SK-N-SH (cell line): ENCODE measurements at regions not wholly inside any gene's neighbourhood (a gene's known extent, or its start where the extent isn't known, plus 50 kb on each side); places are given as distances from the start of the nearest gene placed in this dataset.
A peak's percentile ranks its signal among the peaks of the same experiment; 100 is the strongest.

Experiments used
- CTCF ChIA-PET: fragments of 300-600, 350-600 bp; formaldehyde crosslinking; extraction: SDS; loops from one replicate; lab custom pipeline; 2021; lab: Yijun Ruan, JAX
- POLR2A ChIA-PET: fragments of 350-600 bp; sonication (Branson Sonifier 250); formaldehyde crosslinking; extraction: SDS; loops from one replicate; lab custom pipeline; 2020; ENCODE audit warnings: antibody characterized with exemption, inconsistent platforms; lab: Yijun Ruan, JAX
- DNase-seq: peaks from one replicate; pipeline ENCODE4 v3.0.0; 2012
- H2AFZ ChIP-seq: fragments of 200-600 bp; sonication (generic); 2 replicates; pipeline ENCODE4 v1.8.1; 2016; ENCODE audit warnings: antibody characterized with exemption, mild to moderate bottlenecking, low read depth
- H3F3A ChIP-seq: fragments of 200-600 bp; sonication (generic); replicated peaks from 2 replicates; pipeline ENCODE3; 2016; ENCODE audit warnings: antibody characterized with exemption, mild to moderate bottlenecking; ENCODE audit not compliant: insufficient read depth
- H3K27ac ChIP-seq, 2 experiments: fragments of 200-500 bp in 1 of 2; fragments of 200-600 bp in 1 of 2; sonication (Bioruptor generic) in 1 of 2; sonication (generic), shearing (Covaris generic) in 1 of 2; 2 replicates each; pipeline versions ENCODE4 v1.5.1 to v1.6.1; 2014 to 2016; ENCODE audit warnings: low read depth in 2 of 2, inconsistent platforms in 1 of 2, low read length in 1 of 2, mild to moderate bottlenecking in 1 of 2, mixed read lengths in 1 of 2
- H3K27me3 ChIP-seq: fragments of 200-600 bp; sonication (generic), shearing (Covaris generic); 2 replicates; pipeline ENCODE4 v1.6.1; 2016; ENCODE audit warnings: mixed run types; ENCODE audit not compliant: insufficient read depth
- H3K36me3 ChIP-seq, 2 experiments: fragments of 200-500 bp in 1 of 2; fragments of 200-600 bp in 1 of 2; sonication (Bioruptor generic) in 1 of 2; sonication (generic) in 1 of 2; replicated peaks in 1 of 2; 2 replicates each; pipeline versions ENCODE3 to v1.5.1; 2014 to 2016; ENCODE audit warnings: low read length in 1 of 2, mild to moderate bottlenecking in 1 of 2; ENCODE audit not compliant: insufficient read depth in 2 of 2, control insufficient read depth in 1 of 2
- H3K4me1 ChIP-seq, 2 experiments: fragments of 200-500 bp in 1 of 2; fragments of 200-600 bp in 1 of 2; sonication (Bioruptor generic) in 1 of 2; sonication (generic), shearing (Covaris generic) in 1 of 2; 2 replicates each; pipeline versions ENCODE4 v1.5.1 to v1.6.1; 2014 to 2016; ENCODE audit warnings: low read depth in 1 of 2, low read length in 1 of 2, mixed run types in 1 of 2; ENCODE audit not compliant: insufficient read depth in 2 of 2, control insufficient read depth in 1 of 2
- H3K4me2 ChIP-seq: fragments of 200-600 bp; sonication (generic), shearing (Covaris generic); 2 replicates; pipeline ENCODE4 v1.6.1; 2017; ENCODE audit warnings: mixed run types
- H3K4me3 ChIP-seq, 2 experiments: fragments of 200-500 bp in 1 of 2; fragments of 200-600 bp in 1 of 2; sonication (Bioruptor generic) in 1 of 2; sonication (generic), shearing (Covaris generic) in 1 of 2; 2 replicates each; pipeline versions ENCODE4 v1.5.1 to v1.8.1; 2014 to 2016; ENCODE audit warnings: low read depth in 2 of 2, inconsistent platforms in 1 of 2, low read length in 1 of 2, mild to moderate bottlenecking in 1 of 2, mixed read lengths in 1 of 2, moderate library complexity in 1 of 2
- H3K79me2 ChIP-seq: fragments of 200-600 bp; sonication (generic); 2 replicates; pipeline ENCODE4 v1.8.1; 2017; ENCODE audit warnings: mild to moderate bottlenecking; ENCODE audit not compliant: insufficient read depth
- H3K9ac ChIP-seq: fragments of 200-600 bp; sonication (generic); 2 replicates; pipeline ENCODE4 v1.6.1; 2017; ENCODE audit warnings: mixed run types
- H3K9me2 ChIP-seq: fragments of 200-600 bp; sonication (generic); 2 replicates; pipeline ENCODE4 v1.6.1; 2017; ENCODE audit warnings: mixed run types
- H3K9me3 ChIP-seq: fragments of 200-600 bp; sonication (generic); 2 replicates; pipeline ENCODE4 v1.6.1; 2017; ENCODE audit warnings: mixed run types, mild to moderate bottlenecking, moderate library complexity
- H4K20me1 ChIP-seq: fragments of 200-600 bp; sonication (generic); 2 replicates; pipeline ENCODE4 v1.6.1; 2017; ENCODE audit warnings: mild to moderate bottlenecking, mixed run types; ENCODE audit not compliant: insufficient read depth
- EP300 ChIP-seq, 2 experiments: IDR thresholded peaks; 2 replicates each; pipeline versions ENCODE4 v1.4.0 to v1.6.1; 2012; ENCODE audit warnings: borderline replicate concordance in 1 of 2, low read depth in 1 of 2, low read length in 1 of 2
- FOSL2 ChIP-seq: IDR thresholded peaks from 2 replicates; pipeline ENCODE4 v1.4.0; 2012; ENCODE audit warnings: low read depth, mild to moderate bottlenecking, moderate library complexity, borderline replicate concordance
- GABPA ChIP-seq: IDR thresholded peaks from 2 replicates; pipeline ENCODE4 v1.4.0; 2012; ENCODE audit warnings: low read depth, mild to moderate bottlenecking
- JUND ChIP-seq: IDR thresholded peaks from 2 replicates; pipeline ENCODE4 v1.4.0; 2012
- NFIC ChIP-seq: IDR thresholded peaks from 2 replicates; pipeline ENCODE4 v1.4.0; 2012; ENCODE audit warnings: borderline replicate concordance
- RFX5 ChIP-seq: IDR thresholded peaks from 2 replicates; pipeline ENCODE4 v1.6.1; 2012; ENCODE audit warnings: mild to moderate bottlenecking, improper control_type of control experiment, low read length
- RXRA ChIP-seq: IDR thresholded peaks from 2 replicates; pipeline ENCODE4 v1.4.0; 2012; ENCODE audit warnings: low read depth, mild to moderate bottlenecking, borderline replicate concordance
- TAF1 ChIP-seq: IDR thresholded peaks from 2 replicates; pipeline ENCODE4 v1.6.1; 2012; ENCODE audit warnings: low read depth, mild to moderate bottlenecking, low read length, moderate library complexity, borderline replicate concordance
- TCF12 ChIP-seq: IDR thresholded peaks from 2 replicates; pipeline ENCODE4 v1.4.0; 2012
- TEAD4 ChIP-seq: IDR thresholded peaks from 2 replicates; pipeline ENCODE4 v1.4.0; 2012; ENCODE audit warnings: mild to moderate bottlenecking, borderline replicate concordance; ENCODE audit not compliant: insufficient read depth
- YY1 ChIP-seq: IDR thresholded peaks from 2 replicates; pipeline ENCODE4 v1.4.0; 2012; ENCODE audit warnings: low read depth, mild to moderate bottlenecking
- WGBS: methylation state at CpG from one replicate; pipeline ENCODE4 v1.1.6; 2017; ENCODE audit warnings: low lambda C conversion rate; 5-methylcytosine and 5-hydroxymethylcytosine counted together
- TF ChIP-seq, protein P1 (sequence below): IDR thresholded peaks from 2 replicates; pipeline ENCODE4; 2012
- TF ChIP-seq, protein P2 (sequence below): IDR thresholded peaks from 2 replicates; pipeline ENCODE4 v1.6.1; 2012; ENCODE audit warnings: mild to moderate bottlenecking, low read depth, low read length, moderate library complexity
- TF ChIP-seq, protein P3 (sequence below): fragments of 200-600 bp; sonication (generic); IDR thresholded peaks from 2 replicates; pipeline ENCODE4 v1.6.1; 2017; ENCODE audit warnings: antibody characterized with exemption, mild to moderate bottlenecking, moderate library complexity

DNA sequence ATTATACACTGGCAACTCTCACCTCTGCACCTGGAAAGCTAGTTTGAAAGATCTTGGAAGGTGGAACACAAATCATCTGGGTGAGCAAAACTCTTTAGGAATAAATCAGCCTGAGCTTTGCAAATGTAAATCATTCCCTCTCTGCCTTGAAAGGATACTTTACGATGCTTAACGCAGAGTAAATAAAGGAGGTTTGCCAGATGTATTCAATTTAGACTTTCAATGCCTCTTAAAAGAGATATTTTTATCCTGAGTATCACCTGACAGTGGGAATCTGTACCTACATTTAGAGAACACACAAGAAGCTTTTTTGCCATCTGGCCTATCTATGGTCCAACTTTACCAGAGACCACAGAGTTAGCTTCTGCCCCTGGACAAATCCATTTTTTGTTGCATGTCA is 983.2 kb upstream of the CDH2 start:
- Histone ChIP-seq H4K20me1 (no peaks in the 10 kb centered on the region), H3K9me3 (no peaks in the 10 kb centered on the region), H3K9ac (no peak overlapping the region), H3K27ac (peak overlapping the region; percentile 34 to 71; a peak in 3 of 4 replicates), H3K27me3 (no peaks in the 10 kb centered on the region), H3K4me3 (no peak overlapping the region), H3K4me1 (peaks cover 0 to 31% of the 10 kb centered on the region in 2 experiments; a peak in 3 of 4 replicates), H3K4me2 (no peak overlapping the region), H3K79me2 (no peaks in the 10 kb centered on the region; the same call in 1 of the 2 replicates), H2AFZ (no peak overlapping the region), H3K9me2 (no peaks in the 10 kb centered on the region), H3F3A (peaks cover 46% of the 10 kb centered on the region), H3K36me3 (no peaks in the 10 kb centered on the region)
- CTCF ChIA-PET: no interaction called here
- POLR2A ChIA-PET: no interaction called here
- 13% methylated on average over 2 of the region's 2 CpGs for WGBS
- DNase-seq: no peak
- peak; percentile 76 for TF ChIP-seq TCF12
- TF ChIP-seq, protein P1, sequence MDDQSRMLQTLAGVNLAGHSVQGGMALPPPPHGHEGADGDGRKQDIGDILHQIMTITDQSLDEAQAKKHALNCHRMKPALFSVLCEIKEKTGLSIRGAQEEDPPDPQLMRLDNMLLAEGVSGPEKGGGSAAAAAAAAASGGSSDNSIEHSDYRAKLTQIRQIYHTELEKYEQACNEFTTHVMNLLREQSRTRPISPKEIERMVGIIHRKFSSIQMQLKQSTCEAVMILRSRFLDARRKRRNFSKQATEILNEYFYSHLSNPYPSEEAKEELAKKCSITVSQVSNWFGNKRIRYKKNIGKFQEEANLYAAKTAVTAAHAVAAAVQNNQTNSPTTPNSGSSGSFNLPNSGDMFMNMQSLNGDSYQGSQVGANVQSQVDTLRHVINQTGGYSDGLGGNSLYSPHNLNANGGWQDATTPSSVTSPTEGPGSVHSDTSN: peak; percentile 67
- TF ChIP-seq EP300 (IDR thresholded peaks at IDR 0.05; ENCODE audit: borderline replicate concordance in 1 of 2, low read depth in 1 of 2, low read length in 1 of 2): peak in 1 of 2 experiments; percentile 60; a peak in 2 of 4 replicates
- 0 out of 2 replicates have a peak, but pooled peaks have one; percentile 10 for TF ChIP-seq TEAD4
- TF ChIP-seq GABPA: no peak
- 0 out of 2 replicates have a peak, but pooled peaks have one; percentile 8 for TF ChIP-seq RXRA
- TF ChIP-seq NFIC: 0 out of 2 replicates have a peak, but pooled peaks have one; percentile 11
- TF ChIP-seq RFX5: no peak
- TF ChIP-seq JUND: 0 out of 2 replicates have a peak, but pooled peaks have one; percentile 9

DNA sequence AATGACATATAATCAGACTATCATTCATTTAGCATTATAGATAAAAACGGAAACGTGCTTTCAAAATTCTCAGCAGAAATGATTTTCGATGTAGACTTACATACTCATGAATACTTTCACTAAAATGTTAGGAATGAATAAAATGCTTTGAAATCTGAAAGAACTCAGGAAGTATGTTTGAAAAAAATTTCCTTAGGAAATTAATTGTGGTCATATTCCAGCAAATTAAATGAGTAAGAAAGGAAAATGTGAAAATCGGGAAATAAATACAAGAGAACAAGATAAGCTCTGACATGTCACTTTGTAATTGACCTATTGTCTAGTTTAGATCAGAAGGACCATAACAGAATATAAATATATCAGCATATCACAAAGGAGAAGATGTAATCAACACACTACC is 981.0 kb upstream of the CDH2 start:
- Histone ChIP-seq H3K27ac (peak overlapping the region; percentile 78 to 86; a peak in 3 of 4 replicates), H3F3A (peaks cover 40% of the 10 kb centered on the region), H3K36me3 (no peaks in the 10 kb centered on the region), H3K79me2 (peaks cover 2% of the 10 kb centered on the region; the same call in 1 of the 2 replicates), H3K9ac (peak overlapping the region; percentile 39; the same call in 1 of the 2 replicates), H3K4me1 (peaks cover 0 to 27% of the 10 kb centered on the region in 2 experiments; a peak in 3 of 4 replicates), H4K20me1 (no peaks in the 10 kb centered on the region), H3K4me3 (0 out of 4 replicates have a peak overlapping the region, but pooled peaks of 1 of the 2 experiments have one; percentile 24), H3K27me3 (no peaks in the 10 kb centered on the region), H3K9me2 (no peaks in the 10 kb centered on the region), H3K4me2 (peak overlapping the region; percentile 66), H2AFZ (no peak overlapping the region), H3K9me3 (no peaks in the 10 kb centered on the region)
- ChIA-PET CTCF (no interaction called here), POLR2A (no interaction called here)
- no peak for DNase-seq
- TF ChIP-seq YY1 (no peak), FOSL2 (peak; percentile 31; the same call in 1 of the 2 replicates), TEAD4 (0 out of 2 replicates have a peak, but pooled peaks have one; percentile 63), RXRA (no peak), JUND (no peak), NFIC (peak; percentile 18; the same call in 1 of the 2 replicates), TAF1 (no peak), EP300 (IDR thresholded peaks at IDR 0.05; ENCODE audit: borderline replicate concordance in 1 of 2, low read depth in 1 of 2, low read length in 1 of 2) (peak in 1 of 2 experiments; percentile 80; a peak in 2 of 4 replicates)
- TF ChIP-seq, protein P2, sequence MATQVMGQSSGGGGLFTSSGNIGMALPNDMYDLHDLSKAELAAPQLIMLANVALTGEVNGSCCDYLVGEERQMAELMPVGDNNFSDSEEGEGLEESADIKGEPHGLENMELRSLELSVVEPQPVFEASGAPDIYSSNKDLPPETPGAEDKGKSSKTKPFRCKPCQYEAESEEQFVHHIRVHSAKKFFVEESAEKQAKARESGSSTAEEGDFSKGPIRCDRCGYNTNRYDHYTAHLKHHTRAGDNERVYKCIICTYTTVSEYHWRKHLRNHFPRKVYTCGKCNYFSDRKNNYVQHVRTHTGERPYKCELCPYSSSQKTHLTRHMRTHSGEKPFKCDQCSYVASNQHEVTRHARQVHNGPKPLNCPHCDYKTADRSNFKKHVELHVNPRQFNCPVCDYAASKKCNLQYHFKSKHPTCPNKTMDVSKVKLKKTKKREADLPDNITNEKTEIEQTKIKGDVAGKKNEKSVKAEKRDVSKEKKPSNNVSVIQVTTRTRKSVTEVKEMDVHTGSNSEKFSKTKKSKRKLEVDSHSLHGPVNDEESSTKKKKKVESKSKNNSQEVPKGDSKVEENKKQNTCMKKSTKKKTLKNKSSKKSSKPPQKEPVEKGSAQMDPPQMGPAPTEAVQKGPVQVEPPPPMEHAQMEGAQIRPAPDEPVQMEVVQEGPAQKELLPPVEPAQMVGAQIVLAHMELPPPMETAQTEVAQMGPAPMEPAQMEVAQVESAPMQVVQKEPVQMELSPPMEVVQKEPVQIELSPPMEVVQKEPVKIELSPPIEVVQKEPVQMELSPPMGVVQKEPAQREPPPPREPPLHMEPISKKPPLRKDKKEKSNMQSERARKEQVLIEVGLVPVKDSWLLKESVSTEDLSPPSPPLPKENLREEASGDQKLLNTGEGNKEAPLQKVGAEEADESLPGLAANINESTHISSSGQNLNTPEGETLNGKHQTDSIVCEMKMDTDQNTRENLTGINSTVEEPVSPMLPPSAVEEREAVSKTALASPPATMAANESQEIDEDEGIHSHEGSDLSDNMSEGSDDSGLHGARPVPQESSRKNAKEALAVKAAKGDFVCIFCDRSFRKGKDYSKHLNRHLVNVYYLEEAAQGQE: no peak
- TF ChIP-seq, protein P1: peak; percentile 54
- TF ChIP-seq, protein P3, sequence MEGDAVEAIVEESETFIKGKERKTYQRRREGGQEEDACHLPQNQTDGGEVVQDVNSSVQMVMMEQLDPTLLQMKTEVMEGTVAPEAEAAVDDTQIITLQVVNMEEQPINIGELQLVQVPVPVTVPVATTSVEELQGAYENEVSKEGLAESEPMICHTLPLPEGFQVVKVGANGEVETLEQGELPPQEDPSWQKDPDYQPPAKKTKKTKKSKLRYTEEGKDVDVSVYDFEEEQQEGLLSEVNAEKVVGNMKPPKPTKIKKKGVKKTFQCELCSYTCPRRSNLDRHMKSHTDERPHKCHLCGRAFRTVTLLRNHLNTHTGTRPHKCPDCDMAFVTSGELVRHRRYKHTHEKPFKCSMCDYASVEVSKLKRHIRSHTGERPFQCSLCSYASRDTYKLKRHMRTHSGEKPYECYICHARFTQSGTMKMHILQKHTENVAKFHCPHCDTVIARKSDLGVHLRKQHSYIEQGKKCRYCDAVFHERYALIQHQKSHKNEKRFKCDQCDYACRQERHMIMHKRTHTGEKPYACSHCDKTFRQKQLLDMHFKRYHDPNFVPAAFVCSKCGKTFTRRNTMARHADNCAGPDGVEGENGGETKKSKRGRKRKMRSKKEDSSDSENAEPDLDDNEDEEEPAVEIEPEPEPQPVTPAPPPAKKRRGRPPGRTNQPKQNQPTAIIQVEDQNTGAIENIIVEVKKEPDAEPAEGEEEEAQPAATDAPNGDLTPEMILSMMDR: no peak
- 21% methylated on average over 4 of the region's 4 CpGs for WGBS
